Breast epithelium (tissue), 4 donors: ENCODE measurements at regions not wholly inside any gene's neighbourhood (a gene's known extent, or its start where the extent isn't known, plus 50 kb on each side); places are given as distances from the start of the nearest gene placed in this dataset.

Source experiments
- DNase-seq, 2 donors: peaks; one replicate each; pipeline ENCODE4 v3.0.0-alpha.2; 2019; ENCODE audit warnings: low spot score in 2 of 2
- H3K27ac ChIP-seq, 2 donors: fragments of 200-600 bp; sonication (generic) in 1 of 2; one replicate each; pipeline ENCODE4 v1.5.1; 2016 to 2019; ENCODE audit warnings: mild to moderate bottlenecking in 1 of 2
- H3K27me3 ChIP-seq, 2 donors: fragments of 200-600 bp; sonication (generic) in 1 of 2; one replicate each; pipeline versions ENCODE4 v1.5.1 to v1.6.0; 2017 to 2019; ENCODE audit warnings: control low read depth in 1 of 2, mild to moderate bottlenecking in 1 of 2
- H3K36me3 ChIP-seq: fragments of 200-600 bp; one replicate; pipeline ENCODE4 v1.5.1; 2019
- H3K4me1 ChIP-seq, 2 donors: fragments of 200-600 bp; sonication (generic); one replicate each; pipeline ENCODE4 v1.5.1; 2016 to 2019; ENCODE audit warnings: control low read depth in 1 of 2
- H3K4me3 ChIP-seq, 3 donors: fragments of 200-600 bp; sonication (generic); 1 replicate in 2 of 3; 2 replicates in 1 of 3; pipeline ENCODE4 v1.5.1; 2016 to 2019; ENCODE audit warnings: mild to moderate bottlenecking in 3 of 3, moderate library complexity in 2 of 3
- H3K9me3 ChIP-seq, 2 donors: fragments of 200-600 bp; sonication (generic) in 1 of 2; one replicate each; pipeline ENCODE4 v1.5.1; 2016 to 2019; ENCODE audit warnings: control low read depth in 1 of 2
- POLR2A ChIP-seq: fragments of 450-650 bp; IDR thresholded peaks from one replicate; pipeline ENCODE4 v1.6.1; 2016; ENCODE audit warnings: antibody characterized with exemption, mild to moderate bottlenecking, moderate library complexity
- POLR2AphosphoS5 ChIP-seq, 3 donors: sonication (generic); formaldehyde crosslinking; IDR thresholded peaks; one replicate each; pipeline ENCODE4 v1.6.1; 2017; ENCODE audit warnings: antibody characterized with exemption in 3 of 3
- intact Hi-C: fragments of 100-400 bp; cut with DNase I; formaldehyde crosslinking; loops from one replicate; pipeline ENCODE4 v1.15.1; 2023; ENCODE audit warnings: low total_unique reads
- TF ChIP-seq, protein P1 (sequence below), 3 donors: fragments of 450-650 bp; IDR thresholded peaks; one replicate each; pipeline ENCODE4 v1.5.1; 2016 to 2017; ENCODE audit warnings: antibody characterized with exemption in 3 of 3, mild to moderate bottlenecking in 3 of 3, moderate library complexity in 3 of 3

DNA sequence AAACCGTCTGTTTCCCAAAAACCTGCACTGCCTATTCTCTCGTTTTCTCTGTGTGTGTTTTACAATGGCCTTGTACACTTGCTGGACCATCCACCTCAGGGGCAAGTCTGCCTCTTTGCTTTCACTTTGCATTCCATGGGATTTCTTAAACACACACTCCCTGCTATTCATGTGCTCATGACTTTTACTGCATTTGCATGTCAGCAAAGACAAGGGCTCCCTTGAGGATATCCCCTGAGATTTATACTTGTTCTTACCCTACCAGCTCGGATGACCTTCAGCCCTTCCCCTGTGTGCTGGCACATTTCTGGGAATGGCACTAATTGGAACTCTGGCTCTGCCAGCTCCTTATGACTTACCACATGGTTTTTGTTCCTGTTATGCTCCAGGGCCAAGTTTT is 386.9 kb downstream of the AMY1C start:
- Histone ChIP-seq H3K27ac (no peak overlapping the region), H3K4me3 (no peak overlapping the region), H3K9me3 (no peaks in the 10 kb centered on the region), H3K27me3 (no peaks in the 10 kb centered on the region), H3K36me3 (no peaks in the 10 kb centered on the region), H3K4me1 (no peaks in the 10 kb centered on the region)
- no peak for DNase-seq
- no peak for TF ChIP-seq POLR2AphosphoS5 (IDR thresholded peaks at IDR 0.05)
- TF ChIP-seq POLR2A = no peak
- TF ChIP-seq, protein P1, sequence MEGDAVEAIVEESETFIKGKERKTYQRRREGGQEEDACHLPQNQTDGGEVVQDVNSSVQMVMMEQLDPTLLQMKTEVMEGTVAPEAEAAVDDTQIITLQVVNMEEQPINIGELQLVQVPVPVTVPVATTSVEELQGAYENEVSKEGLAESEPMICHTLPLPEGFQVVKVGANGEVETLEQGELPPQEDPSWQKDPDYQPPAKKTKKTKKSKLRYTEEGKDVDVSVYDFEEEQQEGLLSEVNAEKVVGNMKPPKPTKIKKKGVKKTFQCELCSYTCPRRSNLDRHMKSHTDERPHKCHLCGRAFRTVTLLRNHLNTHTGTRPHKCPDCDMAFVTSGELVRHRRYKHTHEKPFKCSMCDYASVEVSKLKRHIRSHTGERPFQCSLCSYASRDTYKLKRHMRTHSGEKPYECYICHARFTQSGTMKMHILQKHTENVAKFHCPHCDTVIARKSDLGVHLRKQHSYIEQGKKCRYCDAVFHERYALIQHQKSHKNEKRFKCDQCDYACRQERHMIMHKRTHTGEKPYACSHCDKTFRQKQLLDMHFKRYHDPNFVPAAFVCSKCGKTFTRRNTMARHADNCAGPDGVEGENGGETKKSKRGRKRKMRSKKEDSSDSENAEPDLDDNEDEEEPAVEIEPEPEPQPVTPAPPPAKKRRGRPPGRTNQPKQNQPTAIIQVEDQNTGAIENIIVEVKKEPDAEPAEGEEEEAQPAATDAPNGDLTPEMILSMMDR (IDR thresholded peaks at IDR 0.05) = no peak
- intact Hi-C loops = no loop called here

DNA sequence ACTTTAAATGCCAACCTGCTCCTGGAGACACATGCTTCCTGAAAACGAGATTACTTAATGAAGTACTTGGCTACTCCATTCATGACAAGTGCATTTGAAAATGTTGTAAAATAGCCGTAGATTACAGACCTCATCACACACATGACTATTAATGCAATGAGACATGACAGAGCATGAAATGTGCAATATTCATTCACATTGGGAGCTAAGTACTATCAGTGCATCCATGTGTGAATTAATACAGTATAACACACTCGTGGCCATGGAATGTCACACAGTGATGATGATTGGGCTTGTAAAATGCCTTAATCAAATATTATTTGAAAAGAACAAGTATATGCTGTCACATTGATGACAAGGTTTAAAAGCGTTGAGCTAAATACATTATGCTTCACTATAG is 407.0 kb downstream of the AMY1C start:
- Histone ChIP-seq H3K27me3 (no peaks in the 10 kb centered on the region), H3K9me3 (peaks cover 0 to 13% of the 10 kb centered on the region in 2 donors), H3K27ac (no peak overlapping the region), H3K4me3 (no peak overlapping the region), H3K4me1 (no peaks in the 10 kb centered on the region), H3K36me3 (no peaks in the 10 kb centered on the region)
- intact Hi-C loops = no loop called here
- no peak for DNase-seq
- no peak for TF ChIP-seq POLR2AphosphoS5 (IDR thresholded peaks at IDR 0.05)
- TF ChIP-seq, protein P1 (IDR thresholded peaks at IDR 0.05) = no peak
- TF ChIP-seq POLR2A = no peak

DNA sequence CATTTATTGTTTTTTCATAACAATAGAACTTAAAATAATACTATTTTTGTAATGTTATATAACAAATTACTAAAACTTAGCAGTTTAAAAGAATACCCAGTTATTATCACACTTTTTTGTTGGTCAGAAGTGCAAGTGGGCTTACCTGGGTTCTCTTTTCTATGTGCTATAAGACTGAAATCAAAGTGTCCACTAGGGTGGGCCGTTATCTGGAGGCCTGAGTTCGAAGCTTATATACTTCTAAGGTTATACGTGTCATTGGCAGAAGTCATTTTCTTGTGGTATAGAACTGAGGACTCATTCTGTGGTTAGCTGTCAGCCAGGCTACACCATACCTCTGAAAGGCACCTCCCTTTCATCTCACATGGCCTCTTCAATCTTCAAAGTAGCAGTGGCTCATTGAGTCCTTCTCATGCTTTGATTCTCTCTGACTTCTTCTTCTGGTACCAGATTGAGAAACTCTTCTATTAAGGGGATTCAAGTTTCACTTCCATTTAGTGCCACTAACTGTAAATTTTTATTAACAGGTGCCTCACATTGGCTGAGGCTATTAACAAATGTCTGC is 414.3 kb downstream of the AMY1C start:
- Histone ChIP-seq H3K36me3 (no peaks in the 10 kb centered on the region), H3K4me3 (no peak overlapping the region), H3K4me1 (no peaks in the 10 kb centered on the region), H3K9me3 (peaks cover 0 to 8% of the 10 kb centered on the region in 2 donors), H3K27me3 (no peaks in the 10 kb centered on the region), H3K27ac (no peak overlapping the region)
- intact Hi-C loops = no loop called here
- TF ChIP-seq POLR2A (no peak), POLR2AphosphoS5 (IDR thresholded peaks at IDR 0.05) (no peak)
- TF ChIP-seq, protein P1 (IDR thresholded peaks at IDR 0.05) = no peak
- no peak for DNase-seq

DNA sequence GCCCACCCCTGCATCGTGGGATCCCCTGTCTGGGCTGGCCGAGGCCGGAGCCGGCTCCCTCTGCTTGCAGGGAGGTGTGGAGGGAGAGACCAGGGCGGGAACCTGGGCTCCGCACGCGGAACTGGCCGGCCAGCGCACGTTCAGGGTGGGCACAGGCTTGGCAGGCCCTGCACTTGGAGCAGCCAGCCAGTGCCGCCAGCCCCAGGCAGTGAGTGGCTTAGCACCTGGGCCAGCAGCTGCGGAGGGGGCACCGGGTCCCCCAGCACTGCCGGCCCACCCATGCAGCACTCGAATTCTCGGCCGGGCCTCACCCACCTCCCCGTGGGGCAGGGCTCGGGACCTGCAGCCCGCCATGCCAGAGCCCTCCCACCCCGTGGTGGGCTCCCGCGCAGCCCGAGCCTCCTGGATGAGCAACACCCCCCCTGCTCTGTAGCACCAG is 422.6 kb downstream of the AMY1C start:
- no peak for DNase-seq
- Histone ChIP-seq H3K4me1 (no peaks in the 10 kb centered on the region), H3K36me3 (no peaks in the 10 kb centered on the region), H3K27me3 (no peaks in the 10 kb centered on the region), H3K27ac (no peak overlapping the region), H3K9me3 (peaks cover 0 to 8% of the 10 kb centered on the region in 2 donors), H3K4me3 (no peak overlapping the region)
- intact Hi-C loops = no loop called here
- TF ChIP-seq POLR2A = no peak
- TF ChIP-seq POLR2AphosphoS5 (IDR thresholded peaks at IDR 0.05) = no peak
- TF ChIP-seq, protein P1 (IDR thresholded peaks at IDR 0.05) = no peak

DNA sequence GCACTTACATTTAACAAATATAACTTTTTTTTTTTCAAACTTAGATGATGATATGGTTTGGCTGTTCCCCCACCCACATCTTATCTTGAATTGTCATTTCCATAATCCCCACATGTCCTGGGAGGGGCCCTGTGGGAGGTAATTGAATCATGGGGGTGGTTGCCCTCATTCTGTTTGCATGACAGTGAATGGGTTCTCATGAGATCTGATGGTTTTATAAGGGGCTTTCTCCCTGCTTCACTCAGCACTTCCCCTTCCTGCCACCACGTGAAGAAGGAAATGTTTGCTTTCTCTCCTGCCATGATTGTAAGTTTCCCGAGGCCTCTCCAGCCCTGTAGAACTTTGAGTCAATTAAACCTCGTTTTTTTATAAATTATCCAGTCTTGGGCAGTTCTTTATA is 432.6 kb downstream of the AMY1C start:
- Histone ChIP-seq H3K9me3 (no peaks in the 10 kb centered on the region), H3K27me3 (no peaks in the 10 kb centered on the region), H3K4me1 (no peaks in the 10 kb centered on the region), H3K36me3 (no peaks in the 10 kb centered on the region), H3K4me3 (no peak overlapping the region), H3K27ac (no peak overlapping the region)
- DNase-seq = no peak
- TF ChIP-seq POLR2A (no peak), POLR2AphosphoS5 (IDR thresholded peaks at IDR 0.05) (no peak)
- TF ChIP-seq, protein P1 (IDR thresholded peaks at IDR 0.05) = no peak
- intact Hi-C loops = no loop called here
